Smooth muscle cell (in vitro differentiated cells): ENCODE measurements at regions not wholly inside any gene's neighbourhood (a gene's known extent, or its start where the extent isn't known, plus 50 kb on each side); places are given as distances from the start of the nearest gene placed in this dataset.

Experiments
- DNase-seq: peaks from one replicate; lab custom pipeline; 2025; ENCODE audit not compliant: unreplicated experiment; lab: John Stamatoyannopoulos, UW
- H2AFZ ChIP-seq: fragments of 200-600 bp; sonication (generic); 2 replicates; pipeline ENCODE4 v1.6.0; 2016; ENCODE audit warnings: antibody characterized with exemption, low read depth, mild to moderate bottlenecking
- H3F3A ChIP-seq: fragments of 200-600 bp; sonication (generic); 2 replicates; pipeline ENCODE4 v1.6.0; 2017; ENCODE audit warnings: antibody characterized with exemption, low read depth
- H3K27ac ChIP-seq: fragments of 200-600 bp; sonication (generic); 2 replicates; pipeline ENCODE4 v1.5.1; 2016; ENCODE audit warnings: low read depth, mild to moderate bottlenecking
- H3K27me3 ChIP-seq: fragments of 200-600 bp; sonication (generic); 2 replicates; pipeline ENCODE4 v1.6.1; 2016; ENCODE audit warnings: low read depth, mild to moderate bottlenecking
- H3K36me3 ChIP-seq: fragments of 200-600 bp; sonication (generic); 2 replicates; pipeline ENCODE4 v1.5.1; 2016; ENCODE audit warnings: low read depth
- H3K4me1 ChIP-seq: fragments of 200-600 bp; sonication (generic); 2 replicates; pipeline ENCODE4 v1.5.1; 2016; ENCODE audit warnings: low read depth
- H3K4me2 ChIP-seq: fragments of 200-600 bp; sonication (generic); 2 replicates; pipeline ENCODE4 v1.6.0; 2016; ENCODE audit warnings: mild to moderate bottlenecking
- H3K4me3 ChIP-seq: fragments of 200-600 bp; sonication (generic); 2 replicates; pipeline ENCODE4 v1.5.1; 2016; ENCODE audit warnings: mild to moderate bottlenecking
- H3K79me2 ChIP-seq: fragments of 200-600 bp; sonication (generic); 2 replicates; pipeline ENCODE4 v1.6.0; 2016; ENCODE audit warnings: low read depth, mild to moderate bottlenecking
- H3K9ac ChIP-seq: fragments of 200-600 bp; sonication (generic); 2 replicates; pipeline ENCODE4 v1.6.0; 2016; ENCODE audit warnings: low read depth
- H3K9me3 ChIP-seq: fragments of 200-600 bp; sonication (generic); replicated peaks from 2 replicates; pipeline ENCODE4 v1.5.1; 2016; ENCODE audit warnings: low read depth
- H4K20me1 ChIP-seq: fragments of 200-600 bp; sonication (generic); 2 replicates; pipeline ENCODE4 v1.6.0; 2016; ENCODE audit warnings: low read depth
- CTCF ChIP-seq: fragments of 200-600 bp; sonication (generic); IDR thresholded peaks from 2 replicates; pipeline ENCODE4 v1.5.1; 2017; ENCODE audit warnings: borderline replicate concordance, mild to moderate bottlenecking, antibody characterized with exemption; ENCODE audit not compliant: insufficient read depth, poor library complexity, severe bottlenecking
- WGBS: methylation state at CpG from one replicate; pipeline ENCODE4 v1.1.7; 2016; ENCODE audit warnings: low lambda C conversion rate; 5-methylcytosine and 5-hydroxymethylcytosine counted together

DNA sequence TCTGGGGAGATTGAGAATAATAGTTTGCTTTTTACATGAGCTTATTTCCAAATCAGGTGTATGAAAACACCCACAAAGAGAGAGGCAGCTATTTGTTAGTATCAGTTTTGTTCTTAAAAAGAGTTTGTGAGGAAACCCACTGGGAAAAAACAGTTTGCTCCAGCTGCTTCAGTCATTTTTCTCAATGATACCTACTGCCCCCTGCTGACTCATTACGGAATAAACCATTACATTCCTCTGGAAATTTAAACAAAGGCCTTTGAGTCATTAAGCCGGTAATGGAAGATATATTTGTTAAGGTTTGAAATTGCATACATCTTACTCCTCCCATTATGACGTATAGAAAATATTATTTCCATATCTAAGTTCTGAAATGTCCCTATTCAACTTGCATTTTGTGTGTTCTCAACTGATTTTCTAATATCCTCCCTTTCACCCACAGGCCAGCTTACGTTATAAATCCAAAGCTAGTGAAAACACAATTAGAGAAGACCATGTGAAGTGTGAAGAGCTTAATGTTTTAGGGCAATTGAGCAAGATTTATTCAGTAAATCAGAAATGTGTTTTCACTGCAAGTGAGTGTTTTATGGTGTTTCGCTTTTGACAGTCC is 761.6 kb downstream of the DSC3 start:
- Histone ChIP-seq H2AFZ (peak overlapping the region; percentile 71), H3K4me2 (no peak overlapping the region)

DNA sequence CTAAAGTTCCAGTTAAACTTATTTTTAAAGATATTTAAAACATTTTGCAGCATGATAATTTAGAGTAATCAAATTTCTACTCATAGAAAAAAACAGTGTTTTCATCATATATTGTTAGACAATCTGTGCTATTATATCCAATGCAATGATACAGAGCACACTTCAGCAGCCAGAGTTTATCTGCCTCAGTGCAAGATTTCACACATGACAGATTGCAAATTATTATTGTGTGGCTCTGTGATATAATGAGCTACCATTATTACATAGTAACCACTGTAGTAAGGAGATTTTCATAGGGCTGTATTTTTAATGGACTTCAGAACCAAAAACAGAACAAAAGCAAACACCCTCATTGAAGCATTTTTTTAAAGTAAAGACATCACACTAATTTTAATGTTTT is 762.4 kb downstream of the DSC3 start:
- H3K4me1 ChIP-seq: no peaks in the 10 kb centered on the region
- no peaks in the 10 kb centered on the region for H3K36me3 ChIP-seq
- no peak overlapping the region for H3K4me3 ChIP-seq
- H3F3A ChIP-seq: no peaks in the 10 kb centered on the region
- no peaks in the 10 kb centered on the region for H4K20me1 ChIP-seq
- H3K27ac ChIP-seq: no peak overlapping the region
- TF ChIP-seq CTCF: no peak
- no peak overlapping the region for H2AFZ ChIP-seq
- H3K9ac ChIP-seq: no peak overlapping the region
- H3K27me3 ChIP-seq: no peaks in the 10 kb centered on the region
- no peaks in the 10 kb centered on the region for H3K9me3 ChIP-seq
- DNase-seq: no peak
- H3K4me2 ChIP-seq: no peak overlapping the region
- H3K79me2 ChIP-seq: no peaks in the 10 kb centered on the region

More for the DNA sequence above, 761.6 kb downstream of the DSC3 start:
- H3K4me1 ChIP-seq: no peaks in the 10 kb centered on the region
- no peaks in the 10 kb centered on the region for H4K20me1 ChIP-seq
- no peak overlapping the region for H3K4me3 ChIP-seq
- H3K9me3 ChIP-seq: no peaks in the 10 kb centered on the region
- no peaks in the 10 kb centered on the region for H3K79me2 ChIP-seq
- H3F3A ChIP-seq: no peaks in the 10 kb centered on the region
- TF ChIP-seq CTCF: peak; percentile 75
- H3K27ac ChIP-seq: no peak overlapping the region
- 43% methylated on average over 5 of the region's 5 CpGs for WGBS
- DNase-seq: no peak
- no peaks in the 10 kb centered on the region for H3K36me3 ChIP-seq
- no peaks in the 10 kb centered on the region for H3K27me3 ChIP-seq
- H3K9ac ChIP-seq: no peak overlapping the region

DNA sequence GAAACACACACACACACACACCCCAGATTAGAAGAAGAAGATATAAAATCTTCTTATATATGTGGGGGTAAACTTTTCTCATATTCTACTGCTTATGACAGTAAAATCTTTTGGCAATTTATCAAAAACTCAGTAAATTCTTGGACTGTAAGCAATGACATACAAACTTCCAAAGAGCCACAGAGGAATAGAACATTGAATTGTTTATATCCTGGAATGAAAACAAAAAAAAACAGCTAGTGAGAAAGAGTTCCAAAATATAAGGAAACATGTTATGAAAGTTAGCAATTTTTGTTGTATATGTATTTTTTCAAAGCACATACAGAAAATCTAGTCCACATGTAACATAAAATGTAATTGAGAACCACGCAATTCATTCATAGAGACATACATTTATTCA is 764.9 kb downstream of the DSC3 start:
- no peaks in the 10 kb centered on the region for H3F3A ChIP-seq
- 97% methylated on average over 1 of the region's 1 CpG for WGBS
- no peaks in the 10 kb centered on the region for H3K9me3 ChIP-seq
- no peaks in the 10 kb centered on the region for H3K4me1 ChIP-seq
- H3K36me3 ChIP-seq: no peaks in the 10 kb centered on the region
- H3K27me3 ChIP-seq: no peaks in the 10 kb centered on the region
- no peak overlapping the region for H3K4me2 ChIP-seq
- no peak for TF ChIP-seq CTCF
- H4K20me1 ChIP-seq: no peaks in the 10 kb centered on the region
- H3K27ac ChIP-seq: no peak overlapping the region
- no peak overlapping the region for H3K4me3 ChIP-seq
- no peak overlapping the region for H2AFZ ChIP-seq
- no peak for DNase-seq
- H3K9ac ChIP-seq: no peak overlapping the region
- no peaks in the 10 kb centered on the region for H3K79me2 ChIP-seq

- TF ChIP-seq CTCF: no peak
- Histone ChIP-seq H3K9ac (no peak overlapping the region), H3K9me3 (no peaks in the 10 kb centered on the region), H3K4me1 (no peaks in the 10 kb centered on the region), H3K36me3 (no peaks in the 10 kb centered on the region), H3K4me3 (no peak overlapping the region), H3F3A (no peaks in the 10 kb centered on the region), H3K27me3 (no peaks in the 10 kb centered on the region), H3K4me2 (no peak overlapping the region), H3K79me2 (no peaks in the 10 kb centered on the region), H3K27ac (no peak overlapping the region), H4K20me1 (no peaks in the 10 kb centered on the region), H2AFZ (no peak overlapping the region)
- DNase-seq: no peak
- WGBS: 71% methylated on average over 3 of the region's 3 CpGs
Observed at GRCh38 chr18:30271716-30272115, 770.8 kb downstream of the DSC3 start.
